Ishikawa (cell line): ENCODE measurements at regions not wholly inside any gene's neighbourhood (a gene's known extent, or its start where the extent isn't known, plus 50 kb on each side); places are given as distances from the start of the nearest gene placed in this dataset.

Experiments
- CEBPB ChIP-seq: IDR thresholded peaks from 2 replicates; pipeline ENCODE4 v1.6.1; 2012
- CREB1 ChIP-seq: IDR thresholded peaks from 2 replicates; pipeline ENCODE4 v1.6.1; 2012; ENCODE audit warnings: low read depth
- EGR1 ChIP-seq: IDR thresholded peaks from 2 replicates; pipeline ENCODE4 v1.6.1; 2012
- EP300 ChIP-seq: IDR thresholded peaks from 2 replicates; pipeline ENCODE4 v1.6.1; 2012; ENCODE audit warnings: borderline replicate concordance
- FOXM1 ChIP-seq: IDR thresholded peaks from 2 replicates; pipeline ENCODE4 v1.6.1; 2012; ENCODE audit warnings: low read depth, borderline replicate concordance
- MAX ChIP-seq: IDR thresholded peaks from 2 replicates; pipeline ENCODE4 v1.6.1; 2012
- NFIC ChIP-seq: IDR thresholded peaks from 2 replicates; pipeline ENCODE4 v1.6.1; 2012
- RAD21 ChIP-seq: IDR thresholded peaks from 2 replicates; pipeline ENCODE4 v1.6.1; 2012; ENCODE audit warnings: low read depth
- REST ChIP-seq: IDR thresholded peaks from 2 replicates; pipeline ENCODE4 v1.6.1; 2012; ENCODE audit warnings: low read depth, mild to moderate bottlenecking
- TAF1 ChIP-seq: IDR thresholded peaks from 2 replicates; pipeline ENCODE4 v1.6.1; 2012; ENCODE audit warnings: low read depth, mild to moderate bottlenecking
- TCF12 ChIP-seq: IDR thresholded peaks from 2 replicates; pipeline ENCODE4 v1.6.1; 2012; ENCODE audit warnings: low read depth
- TEAD4 ChIP-seq: IDR thresholded peaks from 2 replicates; pipeline ENCODE4 v1.6.1; 2012
- USF1 ChIP-seq: IDR thresholded peaks from 2 replicates; pipeline ENCODE4 v1.6.1; 2012
- YY1 ChIP-seq: IDR thresholded peaks from 2 replicates; pipeline ENCODE4 v1.6.1; 2012; ENCODE audit warnings: low read depth
- ZBTB7A ChIP-seq: IDR thresholded peaks from 2 replicates; pipeline ENCODE4 v1.6.1; 2012; ENCODE audit warnings: low read depth

GRCh38 chr11:97982512-97982911 is 1038.2 kb upstream of the CNTN5 start:
- TF ChIP-seq USF1 = no peak
- TF ChIP-seq ZBTB7A = no peak
- TF ChIP-seq EGR1 = no peak
- TF ChIP-seq CEBPB = no peak
- TF ChIP-seq REST = no peak
- no peak for TF ChIP-seq FOXM1
- TF ChIP-seq NFIC = no peak
- TF ChIP-seq TCF12 = no peak
- TF ChIP-seq TEAD4 = no peak
- TF ChIP-seq TAF1 = no peak
- TF ChIP-seq CREB1 = no peak
- no peak for TF ChIP-seq YY1
- TF ChIP-seq EP300 = no peak
- no peak for TF ChIP-seq MAX
- TF ChIP-seq RAD21 = no peak

GRCh38 chr11:97989121-97989520 is 1031.6 kb upstream of the CNTN5 start:
- no peak for TF ChIP-seq YY1
- no peak for TF ChIP-seq TCF12
- TF ChIP-seq USF1 = no peak
- no peak for TF ChIP-seq FOXM1
- TF ChIP-seq RAD21 = no peak
- TF ChIP-seq EGR1 = no peak
- TF ChIP-seq EP300 = no peak
- TF ChIP-seq REST = no peak
- TF ChIP-seq NFIC = no peak
- TF ChIP-seq CREB1 = no peak
- no peak for TF ChIP-seq TAF1
- TF ChIP-seq CEBPB = no peak
- no peak for TF ChIP-seq MAX
- TF ChIP-seq ZBTB7A = no peak
- TF ChIP-seq TEAD4 = no peak

- TF ChIP-seq TCF12 (no peak), ZBTB7A (no peak), TEAD4 (peak; percentile 41; the same call in 1 of the 2 replicates), TAF1 (no peak)
Observed at GRCh38 chr11:97990162-97990920, 1030.4 kb upstream of the CNTN5 start.

- TF ChIP-seq TAF1 = no peak
- no peak for TF ChIP-seq MAX
Observed at GRCh38 chr11:97993562-97993961, 1027.2 kb upstream of the CNTN5 start.

- TF ChIP-seq REST (no peak), EGR1 (no peak), FOXM1 (peak; percentile 30; the same call in 1 of the 2 replicates), TCF12 (peak; percentile 53; the same call in 1 of the 2 replicates), RAD21 (no peak), ZBTB7A (no peak), TAF1 (no peak), TEAD4 (peak; percentile 60), EP300 (peak; percentile 82; the same call in 1 of the 2 replicates), NFIC (peak; percentile 21; the same call in 1 of the 2 replicates), YY1 (no peak)
Observed at GRCh38 chr11:97995874-97996273, 1024.9 kb upstream of the CNTN5 start.
